KMS-11 (cell line): ENCODE measurements at regions not wholly inside any gene's neighbourhood (a gene's known extent, or its start where the extent isn't known, plus 50 kb on each side); places are given as distances from the start of the nearest gene placed in this dataset.

Experiments used
- H2AFZ ChIP-seq: fragments of 200-600 bp; sonication (generic); 2 replicates; pipeline ENCODE4 v1.6.1; 2016; ENCODE audit warnings: antibody characterized with exemption, mixed run types, low read depth
- H3K27ac ChIP-seq: fragments of 200-600 bp; sonication (generic); 2 replicates; pipeline ENCODE4 v1.6.1; 2016; ENCODE audit warnings: mild to moderate bottlenecking, mixed run types
- H3K27me3 ChIP-seq: fragments of 200-600 bp; sonication (generic); 2 replicates; pipeline ENCODE4 v1.6.1; 2017; ENCODE audit warnings: mild to moderate bottlenecking, low read depth, mixed run types, moderate library complexity; ENCODE audit not compliant: insufficient read depth
- H3K36me3 ChIP-seq: fragments of 200-600 bp; sonication (generic); 2 replicates; pipeline ENCODE4 v1.6.1; 2017; ENCODE audit warnings: mild to moderate bottlenecking, mixed run types; ENCODE audit not compliant: insufficient read depth
- H3K4me1 ChIP-seq: fragments of 200-600 bp; sonication (generic); 2 replicates; pipeline ENCODE4 v1.6.1; 2016; ENCODE audit warnings: mild to moderate bottlenecking, low read depth, mixed run types; ENCODE audit not compliant: poor library complexity, severe bottlenecking
- H3K4me2 ChIP-seq: fragments of 200-600 bp; sonication (generic); 2 replicates; pipeline ENCODE4 v1.7.0; 2016; ENCODE audit warnings: mild to moderate bottlenecking, mixed run types
- H3K4me3 ChIP-seq: fragments of 200-600 bp; sonication (generic); IDR thresholded peaks from 2 replicates; pipeline ENCODE4 v1.6.1; 2017; ENCODE audit warnings: low read depth, low read length, mixed read lengths; ENCODE audit not compliant: insufficient read depth
- H3K79me2 ChIP-seq: fragments of 200-600 bp; sonication (generic); 2 replicates; pipeline ENCODE4 v1.6.1; 2016; ENCODE audit warnings: low read depth, mixed run types; ENCODE audit not compliant: insufficient read depth
- H3K9ac ChIP-seq: fragments of 200-600 bp; sonication (generic); 2 replicates; pipeline ENCODE4 v1.6.1; 2016; ENCODE audit warnings: mild to moderate bottlenecking, mixed run types
- H4K20me1 ChIP-seq: fragments of 200-600 bp; sonication (generic); 2 replicates; pipeline ENCODE4 v1.6.1; 2016; ENCODE audit warnings: mild to moderate bottlenecking, mixed run types; ENCODE audit not compliant: insufficient read depth
- CTCF ChIP-seq: fragments of 200-600 bp; sonication (generic); conservative IDR thresholded peaks from 2 replicates; pipeline ENCODE4 v1.6.1; 2017; ENCODE audit warnings: low read depth, mild to moderate bottlenecking, antibody characterized with exemption, low read length, moderate library complexity, mixed read lengths

DNA sequence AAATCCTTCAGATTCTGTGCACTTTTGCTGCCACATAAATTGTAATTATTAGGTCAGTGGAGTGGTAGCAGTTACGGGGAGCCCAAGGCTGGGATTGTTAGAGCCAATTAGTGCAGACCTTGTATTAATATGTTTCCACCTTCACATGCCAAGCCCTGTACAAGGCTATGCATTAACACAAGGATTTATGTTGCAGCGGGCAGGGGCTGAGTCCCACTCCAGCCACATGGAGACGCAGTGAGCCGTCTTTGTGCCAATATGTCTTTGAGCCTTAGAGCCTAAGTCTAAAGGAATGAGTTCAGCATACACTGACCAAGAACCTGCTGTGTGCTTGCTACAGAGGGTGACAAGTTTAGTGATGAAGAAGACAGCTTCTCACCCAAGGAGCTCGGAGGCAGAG is 238.2 kb downstream of the TSN start:
- Histone ChIP-seq H3K4me3 (no peak overlapping the region), H3K9ac (no peak overlapping the region), H3K4me1 (peaks cover 17% of the 10 kb centered on the region), H3K4me2 (no peak overlapping the region), H2AFZ (no peak overlapping the region), H3K79me2 (no peaks in the 10 kb centered on the region), H3K27ac (no peak overlapping the region), H3K27me3 (no peaks in the 10 kb centered on the region), H3K36me3 (no peaks in the 10 kb centered on the region), H4K20me1 (no peaks in the 10 kb centered on the region)
- TF ChIP-seq CTCF, result no peak

- TF ChIP-seq CTCF, result no peak
- no peaks in the 10 kb centered on the region for H4K20me1 ChIP-seq
These were observed 239.1 kb downstream of the TSN start for GRCh38 chr2:121994238-121995206.

GRCh38 chr2:121998751-121999150 is 243.3 kb downstream of the TSN start:
- H3K4me2 ChIP-seq, result no peak overlapping the region
- H3K79me2 ChIP-seq, result no peaks in the 10 kb centered on the region
- peaks cover 17% of the 10 kb centered on the region for H3K4me1 ChIP-seq
- H3K27ac ChIP-seq, result no peak overlapping the region
- H2AFZ ChIP-seq, result no peak overlapping the region
- TF ChIP-seq CTCF, result no peak
- H3K4me3 ChIP-seq, result no peak overlapping the region
- no peaks in the 10 kb centered on the region for H4K20me1 ChIP-seq
- H3K9ac ChIP-seq, result no peak overlapping the region
- no peaks in the 10 kb centered on the region for H3K27me3 ChIP-seq
- H3K36me3 ChIP-seq, result no peaks in the 10 kb centered on the region

More at GRCh38 chr2:121994238-121995206, 239.1 kb downstream of the TSN start:
- H3K79me2 ChIP-seq, result no peaks in the 10 kb centered on the region
- H3K27ac ChIP-seq, result no peak overlapping the region
- no peak overlapping the region for H2AFZ ChIP-seq
- peak overlapping the region; percentile 25; the same call in 1 of the 2 replicates for H3K4me2 ChIP-seq
- no peaks in the 10 kb centered on the region for H3K36me3 ChIP-seq
- peaks cover 17% of the 10 kb centered on the region for H3K4me1 ChIP-seq
- H3K27me3 ChIP-seq, result no peaks in the 10 kb centered on the region
- no peak overlapping the region for H3K4me3 ChIP-seq
- H3K9ac ChIP-seq, result no peak overlapping the region

- no peaks in the 10 kb centered on the region for H3K79me2 ChIP-seq
- no peaks in the 10 kb centered on the region for H3K27me3 ChIP-seq
- TF ChIP-seq CTCF, result no peak
- no peak overlapping the region for H3K4me2 ChIP-seq
- no peak overlapping the region for H3K4me3 ChIP-seq
- H3K36me3 ChIP-seq, result no peaks in the 10 kb centered on the region
- H3K9ac ChIP-seq, result no peak overlapping the region
- no peak overlapping the region for H2AFZ ChIP-seq
- no peak overlapping the region for H3K27ac ChIP-seq
- H3K4me1 ChIP-seq, result peaks cover 13% of the 10 kb centered on the region
- H4K20me1 ChIP-seq, result no peaks in the 10 kb centered on the region
These were observed 243.8 kb downstream of the TSN start for GRCh38 chr2:121999264-121999663.
